ENCODE measurements at regions not wholly inside any gene's neighbourhood (a gene's known extent, or its start where the extent isn't known, plus 50 kb on each side); places are given as distances from the start of the nearest gene placed in this dataset.

- no peak overlapping the region for H3K4me3 ChIP-seq
- no peak for ATAC-seq
- peaks cover 0 to 4% (median 0%) of the 10 kb centered on the region in 7 donors for H3K27me3 ChIP-seq
- H3K9me3 ChIP-seq = no peaks in the 10 kb centered on the region
- intact Hi-C loops (cut with DNase I) = no loop called here
- H3K27ac ChIP-seq = no peak overlapping the region
- DNase-seq = no peak
- H3K4me1 ChIP-seq = peaks cover 0 to 15% (median 6%) of the 10 kb centered on the region in 9 donors
- 61 to 75% methylated on average over 2 of the region's 2 CpGs for WGBS, 2 donors
- TF ChIP-seq CTCF (IDR thresholded peaks at IDR 0.05) = no peak
- H3K36me3 ChIP-seq = no peaks in the 10 kb centered on the region
These were observed 76.2 kb downstream of the CRYGS start for GRCh38 chr3:186467969-186468368.

GRCh38 chr3:186466391-186466974 lies 77.7 kb downstream of the CRYGS start:
- intact Hi-C loops (cut with DNase I) = no loop called here

GRCh38 chr3:186465508-186465907 lies 78.7 kb downstream of the CRYGS start:
- ATAC-seq = no peak
- intact Hi-C loops (cut with DNase I) = no loop called here

More at GRCh38 chr3:186466391-186466974, 77.7 kb downstream of the CRYGS start:
- H3K27me3 ChIP-seq = no peaks in the 10 kb centered on the region
- TF ChIP-seq CTCF (IDR thresholded peaks at IDR 0.05) = no peak
- H3K36me3 ChIP-seq = no peaks in the 10 kb centered on the region
- H3K4me3 ChIP-seq = no peak overlapping the region
- no peak for DNase-seq
- peak in 1 of 8 donors; percentile 58 for ATAC-seq
- peaks cover 0 to 15% (median 6%) of the 10 kb centered on the region in 9 donors for H3K4me1 ChIP-seq
- WGBS, 2 donors = 42 to 56% methylated on average over 3 of the region's 3 CpGs
- no peaks in the 10 kb centered on the region for H3K9me3 ChIP-seq
- H3K27ac ChIP-seq = no peak overlapping the region

GRCh38 chr3:186464424-186465093 lies 79.6 kb downstream of the CRYGS start:
- intact Hi-C loops (cut with DNase I) = no loop called here
- TF ChIP-seq CTCF (IDR thresholded peaks at IDR 0.05) = peak in 1 of 9 donors; percentile 4
- DNase-seq = no peak
- H3K27ac ChIP-seq = no peak overlapping the region
- H3K9me3 ChIP-seq = no peaks in the 10 kb centered on the region
- H3K4me3 ChIP-seq = no peak overlapping the region
- peaks cover 0 to 8% (median 3%) of the 10 kb centered on the region in 9 donors for H3K4me1 ChIP-seq
- no peak for ATAC-seq
- H3K36me3 ChIP-seq = no peaks in the 10 kb centered on the region
- peaks cover 0 to 3% (median 0%) of the 10 kb centered on the region in 7 donors for H3K27me3 ChIP-seq
- 81 to 91% methylated on average over 3 of the region's 3 CpGs for WGBS, 2 donors

More at GRCh38 chr3:186465508-186465907, 78.7 kb downstream of the CRYGS start:
- Histone ChIP-seq H3K36me3 (no peaks in the 10 kb centered on the region), H3K27ac (no peak overlapping the region), H3K9me3 (no peaks in the 10 kb centered on the region), H3K4me3 (no peak overlapping the region), H3K27me3 (peaks cover 0 to under 1% (median 0%) of the 10 kb centered on the region in 7 donors), H3K4me1 (peaks cover 0 to 15% (median 6%) of the 10 kb centered on the region in 9 donors)
- DNase-seq = no peak
- TF ChIP-seq CTCF (IDR thresholded peaks at IDR 0.05) = no peak
- 96% methylated on average over 2 of the region's 2 CpGs for WGBS, 2 donors

All from heart right ventricle (tissue), 16 donors.